SK-N-MC (cell line): ENCODE measurements at regions not wholly inside any gene's neighbourhood (a gene's known extent, or its start where the extent isn't known, plus 50 kb on each side); places are given as distances from the start of the nearest gene placed in this dataset.

ENCODE experiments used
- EZH2 ChIP-seq: fragments of 200-600 bp; sonication (generic); IDR thresholded peaks from one replicate; pipeline ENCODE4 v1.6.1; 2017; ENCODE audit warnings: antibody characterized with exemption
- POLR2AphosphoS5 ChIP-seq: IDR thresholded peaks from 2 replicates; pipeline ENCODE4 v1.6.1; 2012; ENCODE audit warnings: mild to moderate bottlenecking, low read depth, low read length, borderline replicate concordance

DNA sequence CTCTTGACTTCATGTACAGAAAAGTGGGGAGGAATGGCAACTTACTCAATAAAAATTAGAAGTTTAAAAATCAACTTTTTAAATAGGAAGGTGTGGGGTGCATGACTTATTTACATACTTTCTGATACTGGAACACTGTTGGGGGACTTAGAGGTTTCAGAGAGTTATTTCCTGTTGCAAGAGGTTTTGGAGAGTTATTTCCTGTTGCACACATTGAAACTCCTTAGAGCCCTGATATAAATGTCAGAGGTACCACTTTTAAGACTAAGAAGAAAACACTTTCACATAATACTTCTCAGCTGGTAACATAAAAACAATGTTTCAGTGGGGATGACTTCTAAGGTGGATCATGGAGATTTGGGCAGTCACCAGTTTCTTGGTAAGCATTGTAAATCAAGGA is 579.9 kb downstream of the MMUT start:
- peak; percentile 32; the same call in 1 of the 2 replicates for TF ChIP-seq POLR2AphosphoS5
- no peak for TF ChIP-seq EZH2
